ENCODE measurements at regions not wholly inside any gene's neighbourhood (a gene's known extent, or its start where the extent isn't known, plus 50 kb on each side); places are given as distances from the start of the nearest gene placed in this dataset.

GRCh38 chr12:3362737-3363136, 128.3 kb upstream of the PRMT8 start:
- TF ChIP-seq CTCF (IDR thresholded peaks at IDR 0.05): no peak
- TF ChIP-seq POLR2A (IDR thresholded peaks at IDR 0.05): no peak
- Histone ChIP-seq H3K36me3 (no peaks in the 10 kb centered on the region), H3K9me3 (no peaks in the 10 kb centered on the region), H3K4me1 (peaks cover 0 to 10% of the 10 kb centered on the region in 2 donors), H3K27ac (no peak overlapping the region), H3K27me3 (peaks cover 5 to 12% of the 10 kb centered on the region in 2 donors), H3K4me3 (no peak overlapping the region)
- intact Hi-C loops (cut with DNase I; ENCODE audit: low total_unique reads): no loop called here
- DNase-seq: no peak

GRCh38 chr12:3363608-3364007, 127.4 kb upstream of the PRMT8 start:
- Histone ChIP-seq H3K27me3 (peaks cover 5 to 12% of the 10 kb centered on the region in 2 donors), H3K27ac (no peak overlapping the region), H3K36me3 (no peaks in the 10 kb centered on the region), H3K4me3 (no peak overlapping the region), H3K9me3 (no peaks in the 10 kb centered on the region), H3K4me1 (peaks cover 0 to 10% of the 10 kb centered on the region in 2 donors)
- intact Hi-C loops (cut with DNase I; ENCODE audit: low total_unique reads): no loop called here
- DNase-seq: no peak
- TF ChIP-seq CTCF (IDR thresholded peaks at IDR 0.05) (no peak), POLR2A (IDR thresholded peaks at IDR 0.05) (no peak)

GRCh38 chr12:3364226-3364625, 126.8 kb upstream of the PRMT8 start:
- Histone ChIP-seq H3K27ac (no peak overlapping the region), H3K4me3 (no peak overlapping the region), H3K36me3 (no peaks in the 10 kb centered on the region), H3K27me3 (peaks cover 5 to 12% of the 10 kb centered on the region in 2 donors), H3K9me3 (no peaks in the 10 kb centered on the region), H3K4me1 (peaks cover 0 to 10% of the 10 kb centered on the region in 2 donors)
- no peak for TF ChIP-seq POLR2A (IDR thresholded peaks at IDR 0.05)
- no peak for TF ChIP-seq CTCF (IDR thresholded peaks at IDR 0.05)
- intact Hi-C loops (cut with DNase I; ENCODE audit: low total_unique reads): no loop called here
- no peak for DNase-seq

- Histone ChIP-seq H3K36me3 (no peaks in the 10 kb centered on the region), H3K27me3 (peaks cover 5 to 12% of the 10 kb centered on the region in 2 donors), H3K4me1 (peaks cover 0 to 10% of the 10 kb centered on the region in 2 donors), H3K4me3 (no peak overlapping the region), H3K27ac (no peak overlapping the region), H3K9me3 (no peaks in the 10 kb centered on the region)
- no peak for DNase-seq
- TF ChIP-seq POLR2A (IDR thresholded peaks at IDR 0.05) (no peak), CTCF (IDR thresholded peaks at IDR 0.05) (no peak)
- intact Hi-C loops (cut with DNase I; ENCODE audit: low total_unique reads): no loop called here
These were observed 126.1 kb upstream of the PRMT8 start for GRCh38 chr12:3364661-3365462.
